PC-3 (cell line): ENCODE measurements at regions not wholly inside any gene's neighbourhood (a gene's known extent, or its start where the extent isn't known, plus 50 kb on each side); places are given as distances from the start of the nearest gene placed in this dataset.

Source experiments
- ATAC-seq: fragments of 200-7000 bp; cut with Tn5 transposase; 2 replicates; pipeline ENCODE4 v1.9.1; 2020; ENCODE audit warnings: mild to moderate bottlenecking, moderate library complexity
- BruUV-seq: library from RNA; stranded (reverse); fragments of 400-500 nt; replicated peaks from 2 replicates; lab custom pipeline; 2021; lab: Mats Ljungman, UMichigan
- CTCF ChIA-PET: fragments of 300-600 bp; sonication (Branson Sonifier 250); formaldehyde crosslinking; loops from one replicate; lab custom pipeline; 2022; ENCODE audit warnings: antibody characterized with exemption; lab: Charles Lee
- POLR2A ChIA-PET: fragments of 300-600 bp; sonication (Branson Sonifier 250); formaldehyde crosslinking; loops from one replicate; lab custom pipeline; 2022; ENCODE audit warnings: antibody characterized with exemption; ENCODE audit not compliant: unreplicated experiment; lab: Charles Lee
- DNase-seq: peaks from one replicate; pipeline ENCODE4 v3.0.0-alpha.2; 2015
- H2AFZ ChIP-seq: fragments of 300-600 bp; sonication (generic); 2 replicates; pipeline ENCODE4 v1.6.0; 2016; ENCODE audit warnings: antibody characterized with exemption, low read length
- H3F3A ChIP-seq: fragments of 300-600 bp; sonication (generic); one replicate; pipeline ENCODE4 v1.6.0; 2017; ENCODE audit warnings: antibody characterized with exemption, low read length, control low read depth, mild to moderate bottlenecking; ENCODE audit not compliant: unreplicated experiment
- H3K27ac ChIP-seq: fragments of 300-600 bp; sonication (generic); 2 replicates; pipeline ENCODE4 v1.5.1; 2016; ENCODE audit warnings: mild to moderate bottlenecking, low read length
- H3K27me3 ChIP-seq: fragments of 300-600 bp; sonication (generic); 2 replicates; pipeline ENCODE4 v1.6.1; 2016; ENCODE audit warnings: low read length, mixed read lengths
- H3K36me3 ChIP-seq: fragments of 300-600 bp; sonication (generic); 2 replicates; pipeline ENCODE4 v1.6.1; 2016; ENCODE audit warnings: low read depth, mixed run types, low read length, mixed read lengths
- H3K4me1 ChIP-seq: fragments of 300-600 bp; sonication (generic); 2 replicates; pipeline ENCODE4 v1.5.1; 2016; ENCODE audit warnings: low read length; ENCODE audit not compliant: insufficient read depth
- H3K4me2 ChIP-seq: fragments of 300-600 bp; sonication (generic); 2 replicates; pipeline ENCODE4 v1.6.0; 2016; ENCODE audit warnings: low read length
- H3K4me3 ChIP-seq: fragments of 300-600 bp; sonication (generic); 2 replicates; pipeline ENCODE4 v1.5.1; 2016; ENCODE audit warnings: mild to moderate bottlenecking, low read length, mixed read lengths
- H3K79me2 ChIP-seq: fragments of 300-600 bp; sonication (generic); 2 replicates; pipeline ENCODE4 v1.6.1; 2017; ENCODE audit warnings: low read length, mixed read lengths
- H3K9ac ChIP-seq: fragments of 300-600 bp; sonication (generic); 2 replicates; pipeline ENCODE4 v1.6.0; 2016; ENCODE audit warnings: mild to moderate bottlenecking, low read length
- H3K9me2 ChIP-seq: fragments of 300-600 bp; sonication (generic); replicated peaks from 2 replicates; pipeline ENCODE4 v1.6.1; 2016; ENCODE audit warnings: mixed run types, low read length, mixed read lengths
- H3K9me3 ChIP-seq: fragments of 300-600 bp; sonication (generic); 2 replicates; pipeline ENCODE4 v1.6.1; 2016; ENCODE audit warnings: low read length, mixed read lengths
- H4K20me1 ChIP-seq: fragments of 300-600 bp; sonication (generic); 2 replicates; pipeline ENCODE4 v1.6.1; 2016; ENCODE audit warnings: low read length, mixed read lengths
- EZH2 ChIP-seq: fragments of 300-600 bp; sonication (generic); IDR thresholded peaks from one replicate; pipeline ENCODE4 v1.6.1; 2017; ENCODE audit warnings: antibody characterized with exemption, mild to moderate bottlenecking, low read length; ENCODE audit not compliant: unreplicated experiment
- EZH2phosphoT487 ChIP-seq: fragments of 300-600 bp; sonication (generic); IDR thresholded peaks from 2 replicates; pipeline ENCODE4 v1.6.1; 2018; ENCODE audit warnings: mild to moderate bottlenecking, antibody characterized with exemption, low read length, borderline replicate concordance
- intact Hi-C: fragments of 100-400 bp; cut with micrococcal nuclease; formaldehyde crosslinking; loops from 2 replicates; pipeline ENCODE4 v1.9.0; 2023
- TF ChIP-seq, protein P1 (sequence below): fragments of 300-600 bp; sonication (generic); conservative IDR thresholded peaks from 2 replicates; pipeline ENCODE4 v1.5.1; 2017; ENCODE audit warnings: antibody characterized with exemption, low read depth, mild to moderate bottlenecking, low read length

GRCh38 chr5:97496037-97496436, 313.0 kb upstream of the RIOK2 start:
- no peak overlapping the region for H3K4me2 ChIP-seq
- no peaks in the 10 kb centered on the region for H3K9me3 ChIP-seq
- H4K20me1 ChIP-seq = no peaks in the 10 kb centered on the region
- CTCF ChIA-PET = interaction anchor here (0.6 kb wide), 1 partner anchor 265 kb away, joined by 3 read pairs; no protein-coding TSS in a partner anchor
- ATAC-seq = no peak
- no peaks in the 10 kb centered on the region for H3K4me1 ChIP-seq
- H3K27ac ChIP-seq = no peak overlapping the region
- BruUV-seq = no TSS peak
- no peak overlapping the region for H3K4me3 ChIP-seq
- POLR2A ChIA-PET = no interaction called here
- intact Hi-C loops = no loop called here
- TF ChIP-seq, protein P1, sequence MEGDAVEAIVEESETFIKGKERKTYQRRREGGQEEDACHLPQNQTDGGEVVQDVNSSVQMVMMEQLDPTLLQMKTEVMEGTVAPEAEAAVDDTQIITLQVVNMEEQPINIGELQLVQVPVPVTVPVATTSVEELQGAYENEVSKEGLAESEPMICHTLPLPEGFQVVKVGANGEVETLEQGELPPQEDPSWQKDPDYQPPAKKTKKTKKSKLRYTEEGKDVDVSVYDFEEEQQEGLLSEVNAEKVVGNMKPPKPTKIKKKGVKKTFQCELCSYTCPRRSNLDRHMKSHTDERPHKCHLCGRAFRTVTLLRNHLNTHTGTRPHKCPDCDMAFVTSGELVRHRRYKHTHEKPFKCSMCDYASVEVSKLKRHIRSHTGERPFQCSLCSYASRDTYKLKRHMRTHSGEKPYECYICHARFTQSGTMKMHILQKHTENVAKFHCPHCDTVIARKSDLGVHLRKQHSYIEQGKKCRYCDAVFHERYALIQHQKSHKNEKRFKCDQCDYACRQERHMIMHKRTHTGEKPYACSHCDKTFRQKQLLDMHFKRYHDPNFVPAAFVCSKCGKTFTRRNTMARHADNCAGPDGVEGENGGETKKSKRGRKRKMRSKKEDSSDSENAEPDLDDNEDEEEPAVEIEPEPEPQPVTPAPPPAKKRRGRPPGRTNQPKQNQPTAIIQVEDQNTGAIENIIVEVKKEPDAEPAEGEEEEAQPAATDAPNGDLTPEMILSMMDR = no peak
- TF ChIP-seq EZH2 (no peak), EZH2phosphoT487 (no peak)
- no peak overlapping the region for H2AFZ ChIP-seq
- H3F3A ChIP-seq = no peaks in the 10 kb centered on the region
- H3K36me3 ChIP-seq = no peaks in the 10 kb centered on the region
- no peaks in the 10 kb centered on the region for H3K9me2 ChIP-seq
- DNase-seq = no peak
- H3K9ac ChIP-seq = no peak overlapping the region
- no peaks in the 10 kb centered on the region for H3K79me2 ChIP-seq
- H3K27me3 ChIP-seq = no peaks in the 10 kb centered on the region

- no peak for DNase-seq
- no TSS peak for BruUV-seq
- H3K27me3 ChIP-seq = no peaks in the 10 kb centered on the region
- POLR2A ChIA-PET = no interaction called here
- H3F3A ChIP-seq = no peaks in the 10 kb centered on the region
- H3K9ac ChIP-seq = no peak overlapping the region
- no peak overlapping the region for H2AFZ ChIP-seq
- no peak overlapping the region for H3K4me2 ChIP-seq
- H4K20me1 ChIP-seq = no peaks in the 10 kb centered on the region
- no peaks in the 10 kb centered on the region for H3K79me2 ChIP-seq
- intact Hi-C loops = no loop called here
- no peak for ATAC-seq
- peaks cover 11% of the 10 kb centered on the region for H3K4me1 ChIP-seq
- H3K36me3 ChIP-seq = no peaks in the 10 kb centered on the region
- TF ChIP-seq EZH2 = no peak
- CTCF ChIA-PET = no interaction called here
- H3K4me3 ChIP-seq = no peak overlapping the region
- no peak overlapping the region for H3K27ac ChIP-seq
- no peaks in the 10 kb centered on the region for H3K9me3 ChIP-seq
- H3K9me2 ChIP-seq = no peaks in the 10 kb centered on the region
Measured at GRCh38 chr5:97498657-97499056, 315.6 kb upstream of the RIOK2 start.

- no peak for ATAC-seq
Measured at GRCh38 chr5:97499605-97500004, 316.6 kb upstream of the RIOK2 start.

More at GRCh38 chr5:97499605-97500004, 316.6 kb upstream of the RIOK2 start:
- Histone ChIP-seq H3K4me2 (no peak overlapping the region), H3K79me2 (no peaks in the 10 kb centered on the region), H3K36me3 (no peaks in the 10 kb centered on the region), H3K27ac (no peak overlapping the region), H3K27me3 (no peaks in the 10 kb centered on the region), H4K20me1 (no peaks in the 10 kb centered on the region), H3K9me3 (no peaks in the 10 kb centered on the region), H3K4me1 (peaks cover 11% of the 10 kb centered on the region), H3K9ac (no peak overlapping the region), H3K9me2 (no peaks in the 10 kb centered on the region), H3K4me3 (no peak overlapping the region), H2AFZ (no peak overlapping the region), H3F3A (no peaks in the 10 kb centered on the region)
- ChIA-PET POLR2A (no interaction called here), CTCF (no interaction called here)
- no peak for DNase-seq
- BruUV-seq = no TSS peak
- intact Hi-C loops = no loop called here
- TF ChIP-seq EZH2phosphoT487 (no peak), EZH2 (no peak)
- TF ChIP-seq, protein P1 = no peak
